CD4-positive, alpha-beta T cell treated with Interleukin-10 for 1 hour (primary cell): ENCODE measurements at regions not wholly inside any gene's neighbourhood (a gene's known extent, or its start where the extent isn't known, plus 50 kb on each side); places are given as distances from the start of the nearest gene placed in this dataset.

Experiments used
- DNase-seq: peaks from one replicate; pipeline ENCODE4 v3.0.0-alpha.2; 2020

GRCh38 chr10:57864765-57865680 lies 402.7 kb downstream of the IPMK start:
- DNase-seq, result no peak

GRCh38 chr10:57849691-57850357 lies 417.9 kb downstream of the IPMK start:
- DNase-seq, result no peak

- DNase-seq, result no peak
Observed at GRCh38 chr10:57846307-57847065, 421.2 kb downstream of the IPMK start.

- no peak for DNase-seq
Observed at GRCh38 chr10:57844387-57844998, 423.2 kb downstream of the IPMK start.

GRCh38 chr10:57830877-57831560 lies 436.7 kb downstream of the IPMK start:
- DNase-seq, result no peak

GRCh38 chr10:57825015-57825414 lies 442.7 kb downstream of the IPMK start:
- DNase-seq, result no peak

- no peak for DNase-seq
Observed at GRCh38 chr10:57823398-57823797, 444.3 kb downstream of the IPMK start.

- no peak for DNase-seq
Observed at GRCh38 chr10:57822965-57823364, 444.7 kb downstream of the IPMK start.

- DNase-seq, result no peak
Observed at GRCh38 chr10:57818522-57818921, 449.2 kb downstream of the IPMK start.

GRCh38 chr10:57817741-57818140 lies 450.0 kb downstream of the IPMK start:
- DNase-seq, result no peak

GRCh38 chr10:57815949-57816348 lies 451.7 kb downstream of the IPMK start:
- no peak for DNase-seq

- no peak for DNase-seq
Observed at GRCh38 chr10:57809961-57810360, 457.7 kb downstream of the IPMK start.

- DNase-seq, result no peak
Observed at GRCh38 chr10:57807906-57808305, 459.8 kb downstream of the IPMK start.

- no peak for DNase-seq
Observed at GRCh38 chr10:57806675-57807074, 461.0 kb downstream of the IPMK start.

- no peak for DNase-seq
Observed at GRCh38 chr10:57799625-57800024, 468.1 kb downstream of the IPMK start.

GRCh38 chr10:57798830-57799229 lies 468.9 kb downstream of the IPMK start:
- no peak for DNase-seq

- no peak for DNase-seq
Observed at GRCh38 chr10:57791546-57791945, 476.1 kb downstream of the IPMK start.

- DNase-seq, result no peak
Observed at GRCh38 chr10:57790703-57791102, 477.0 kb downstream of the IPMK start.

GRCh38 chr10:57788117-57788516 lies 479.6 kb downstream of the IPMK start:
- DNase-seq, result no peak

- DNase-seq, result no peak
Observed at GRCh38 chr10:57786850-57787750, 480.6 kb downstream of the IPMK start.

GRCh38 chr10:57786331-57786730 lies 481.4 kb downstream of the IPMK start:
- DNase-seq, result no peak
